Right kidney (tissue), 1 donor: ENCODE measurements at regions not wholly inside any gene's neighbourhood (a gene's known extent, or its start where the extent isn't known, plus 50 kb on each side); places are given as distances from the start of the nearest gene placed in this dataset.

ENCODE experiments used
- DNase-seq: peaks from one replicate; pipeline ENCODE4 v3.0.0-alpha.2; 2016

- DNase-seq, result no peak
Measured at GRCh38 chr5:155866971-155867370, 460.0 kb upstream of the SGCD start.

GRCh38 chr5:155867522-155868088 is 459.4 kb upstream of the SGCD start:
- DNase-seq, result no peak

- no peak for DNase-seq
Measured at GRCh38 chr5:155870636-155871035, 456.3 kb upstream of the SGCD start.

GRCh38 chr5:155871623-155872022 is 455.3 kb upstream of the SGCD start:
- DNase-seq, result no peak

- DNase-seq, result no peak
Measured at GRCh38 chr5:155872629-155873220, 454.2 kb upstream of the SGCD start.

- DNase-seq, result no peak
Measured at GRCh38 chr5:155878991-155879575, 447.9 kb upstream of the SGCD start.

- DNase-seq, result no peak
Measured at GRCh38 chr5:155884041-155884440, 442.9 kb upstream of the SGCD start.

GRCh38 chr5:155885199-155885598 is 441.8 kb upstream of the SGCD start:
- DNase-seq, result no peak

GRCh38 chr5:155886311-155887031 is 440.5 kb upstream of the SGCD start:
- DNase-seq, result no peak

GRCh38 chr5:155895484-155895883 is 431.5 kb upstream of the SGCD start:
- DNase-seq, result no peak

GRCh38 chr5:155897761-155898160 is 429.2 kb upstream of the SGCD start:
- DNase-seq, result no peak

GRCh38 chr5:155898284-155898683 is 428.7 kb upstream of the SGCD start:
- no peak for DNase-seq

- no peak for DNase-seq
Measured at GRCh38 chr5:155903791-155904190, 423.2 kb upstream of the SGCD start.

GRCh38 chr5:155905364-155905763 is 421.6 kb upstream of the SGCD start:
- no peak for DNase-seq

GRCh38 chr5:155906046-155906445 is 420.9 kb upstream of the SGCD start:
- no peak for DNase-seq

GRCh38 chr5:155908543-155908942 is 418.4 kb upstream of the SGCD start:
- no peak for DNase-seq

- DNase-seq, result no peak
Measured at GRCh38 chr5:155912291-155912690, 414.7 kb upstream of the SGCD start.

GRCh38 chr5:155914766-155915165 is 412.2 kb upstream of the SGCD start:
- DNase-seq, result no peak

GRCh38 chr5:155915601-155916000 is 411.4 kb upstream of the SGCD start:
- no peak for DNase-seq

- no peak for DNase-seq
Measured at GRCh38 chr5:155919126-155919525, 407.8 kb upstream of the SGCD start.

- no peak for DNase-seq
Measured at GRCh38 chr5:155919725-155920124, 407.2 kb upstream of the SGCD start.

- no peak for DNase-seq
Measured at GRCh38 chr5:155921621-155922020, 405.3 kb upstream of the SGCD start.

- no peak for DNase-seq
Measured at GRCh38 chr5:155923784-155924183, 403.2 kb upstream of the SGCD start.

GRCh38 chr5:155926031-155926430 is 400.9 kb upstream of the SGCD start:
- DNase-seq, result no peak
